HG03135 (cell line): ENCODE measurements at regions not wholly inside any gene's neighbourhood (a gene's known extent, or its start where the extent isn't known, plus 50 kb on each side); places are given as distances from the start of the nearest gene placed in this dataset.
"Not testable (repeated sequence)": the region's sequence is repeated elsewhere in the genome, so short reads cannot be mapped to it uniquely, and the experiment has no call there.

ENCODE experiments used
- ATAC-seq: cut with Tn5 transposase; IDR thresholded peaks from one replicate; pipeline ENCODE4 v1.9.1; 2021; ENCODE audit warnings: mild to moderate bottlenecking, moderate library complexity; ENCODE audit not compliant: unreplicated experiment

DNA sequence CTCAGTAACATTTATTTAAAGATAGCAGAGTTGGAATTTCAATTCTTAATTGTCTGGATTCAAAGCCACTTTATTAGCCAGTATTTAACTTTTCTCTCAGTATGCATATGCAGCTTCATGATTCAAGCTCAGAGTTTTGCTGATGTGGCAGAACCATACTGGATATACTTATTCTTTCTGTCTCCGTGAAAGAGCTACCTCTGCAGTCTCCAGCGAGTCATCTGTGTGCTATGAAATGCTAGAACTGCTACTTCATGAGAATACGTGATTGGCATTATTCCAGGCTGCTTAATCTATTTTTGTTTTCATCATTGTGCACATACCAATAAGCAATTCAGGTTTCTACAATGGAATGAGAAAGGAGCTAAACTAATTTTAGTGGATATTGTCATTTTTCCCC, 743.7 kb downstream of the C4orf33 start:
- no peak for ATAC-seq

DNA sequence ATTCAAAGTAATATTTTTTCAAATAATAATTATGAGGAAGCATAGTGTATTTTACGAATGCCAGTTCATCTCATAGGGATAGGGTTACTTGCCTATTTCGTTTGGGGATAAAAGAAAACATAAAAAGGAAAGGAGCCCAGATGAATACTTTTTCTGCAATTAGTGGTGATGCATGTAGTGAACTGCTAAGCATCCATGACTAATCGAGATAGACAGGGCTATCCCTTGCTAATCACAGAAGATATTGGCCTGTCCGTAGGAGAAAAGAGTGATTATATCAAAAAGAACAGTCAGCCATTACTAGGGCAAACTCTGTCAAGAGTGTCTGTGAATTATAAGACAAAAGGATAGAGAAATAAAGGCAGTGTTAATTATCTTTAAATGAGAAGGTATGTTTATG, 746.1 kb downstream of the C4orf33 start:
- ATAC-seq, result no peak

DNA sequence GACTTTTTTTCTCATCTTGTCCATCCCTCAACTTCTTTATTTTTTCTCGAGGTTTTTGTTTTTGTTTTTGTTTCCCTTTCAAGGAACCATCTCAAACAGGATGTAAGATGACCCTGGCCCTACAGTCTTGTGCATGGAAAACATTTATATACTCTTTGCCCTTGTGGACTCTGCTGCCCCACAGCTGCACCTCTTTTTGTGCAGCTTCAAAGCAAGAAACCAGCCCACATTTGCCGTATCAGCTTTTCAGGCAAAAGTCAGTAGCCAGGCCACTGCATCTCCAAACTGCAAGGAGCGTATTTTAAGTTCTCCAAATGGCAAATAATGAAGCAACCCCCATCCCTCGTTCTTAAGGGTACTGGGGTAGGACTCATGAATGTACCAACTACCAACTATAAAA, 756.5 kb downstream of the C4orf33 start:
- no peak for ATAC-seq

DNA sequence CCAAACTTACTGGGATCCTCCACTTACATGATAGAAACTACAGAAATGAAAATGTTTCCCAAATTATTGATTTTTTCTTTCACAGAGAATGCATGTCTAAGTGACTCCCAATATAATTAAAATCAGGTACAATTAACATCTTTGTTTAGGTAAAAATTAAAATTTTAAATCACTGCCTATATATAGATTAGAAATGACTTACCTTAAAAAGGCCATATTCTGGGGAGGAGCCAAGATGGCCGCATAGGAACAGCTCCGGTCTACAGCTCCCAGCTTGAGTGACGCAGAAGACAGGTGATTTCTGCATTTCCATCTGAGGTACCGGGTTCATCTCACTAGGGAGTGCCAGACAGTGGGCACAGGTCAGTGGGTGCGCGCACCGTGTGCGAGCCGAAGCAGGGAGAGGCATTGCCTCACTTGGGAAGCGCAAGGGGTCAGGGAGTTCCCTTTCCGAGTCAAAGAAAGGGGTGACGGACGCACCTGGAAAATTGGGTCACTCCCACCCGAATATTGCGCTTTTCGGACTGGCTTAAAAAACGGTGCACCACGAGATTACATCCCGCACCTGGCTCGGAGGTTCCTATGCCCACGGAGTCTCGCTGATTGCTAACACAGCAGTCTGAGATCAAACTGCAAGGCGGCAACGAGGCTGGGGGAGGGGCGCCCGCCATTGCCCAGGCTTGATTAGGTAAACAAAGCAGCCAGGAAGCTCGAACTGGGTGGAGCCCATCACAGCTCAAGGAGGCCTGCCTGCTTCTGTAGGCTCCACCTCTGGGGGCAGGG, 757.9 kb downstream of the C4orf33 start:
- ATAC-seq, result not testable (repeated sequence)

DNA sequence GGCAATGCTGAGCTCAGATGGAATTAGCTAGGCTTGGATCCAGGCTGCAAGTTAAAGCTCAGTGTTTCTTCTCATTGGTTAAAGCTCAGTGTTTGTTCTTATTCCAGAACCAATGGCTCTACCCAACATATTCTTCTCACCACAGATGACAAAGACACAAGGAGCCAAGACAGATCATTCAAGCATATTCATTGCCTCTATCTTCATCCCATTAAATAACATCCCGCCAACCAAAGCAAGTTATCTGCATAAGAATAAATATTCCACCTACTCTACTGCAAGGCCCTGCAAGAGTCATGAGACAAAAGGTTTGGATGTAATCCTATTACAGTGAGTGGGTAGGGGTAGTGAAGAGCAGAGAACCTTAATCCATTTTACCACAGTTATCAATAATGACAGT, 766.5 kb downstream of the C4orf33 start:
- no peak for ATAC-seq

DNA sequence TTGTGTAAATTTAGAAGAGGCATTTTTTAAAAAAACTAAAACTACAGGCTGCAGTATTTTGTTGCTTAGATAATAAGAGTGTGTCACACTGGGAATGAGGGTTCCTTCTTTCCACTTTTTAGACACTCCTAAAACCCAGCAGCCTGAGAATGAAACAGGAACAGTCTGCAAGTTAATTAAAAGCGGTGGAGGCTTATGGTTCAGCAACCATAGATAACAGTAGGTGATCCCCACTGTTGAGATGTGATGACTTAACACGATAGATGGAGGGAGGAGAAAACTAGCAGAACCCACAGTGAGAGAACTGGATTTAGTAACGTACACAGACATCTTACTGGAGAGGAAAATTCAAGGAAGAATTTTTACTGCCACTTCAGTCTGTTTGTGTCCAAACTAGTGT, 767.3 kb downstream of the C4orf33 start:
- ATAC-seq, result no peak

DNA sequence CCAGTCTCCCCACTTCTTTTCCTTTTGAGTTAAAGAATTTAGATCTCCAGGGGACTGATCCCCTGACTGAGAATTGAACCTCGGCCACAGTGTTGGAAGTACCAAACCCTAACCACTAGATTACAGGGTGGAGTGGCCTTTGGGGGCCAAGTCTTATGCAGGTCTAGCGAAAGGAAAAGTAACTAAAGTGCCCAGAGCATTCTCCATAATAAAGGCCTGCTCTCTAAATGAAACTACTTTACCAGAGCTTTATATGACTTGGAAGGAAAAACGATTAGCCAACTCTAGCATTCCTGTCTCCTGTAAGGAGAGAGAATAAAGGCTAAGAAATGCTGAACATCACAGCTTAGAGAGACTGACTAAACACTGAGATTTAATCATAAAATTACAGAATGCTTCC, 788.0 kb downstream of the C4orf33 start:
- ATAC-seq, result no peak

DNA sequence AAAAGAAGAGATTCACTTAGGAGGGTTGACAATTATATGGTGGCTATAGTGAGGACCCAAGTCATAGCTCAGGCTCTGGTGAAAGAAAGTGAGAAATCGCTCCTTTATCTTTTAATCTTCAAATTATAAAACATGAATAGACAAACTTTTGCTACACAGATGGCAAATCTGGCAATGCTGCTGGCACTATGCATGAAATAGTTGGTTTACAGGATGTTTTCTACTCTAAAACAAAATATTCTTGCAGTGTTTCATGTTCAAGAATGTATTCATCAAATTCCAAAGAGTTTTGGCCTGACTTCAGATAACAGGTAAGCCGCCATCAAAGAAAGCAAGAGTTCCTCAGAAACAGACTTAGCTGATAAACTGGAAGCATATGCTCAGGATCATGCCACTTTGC, 801.2 kb downstream of the C4orf33 start:
- no peak for ATAC-seq

DNA sequence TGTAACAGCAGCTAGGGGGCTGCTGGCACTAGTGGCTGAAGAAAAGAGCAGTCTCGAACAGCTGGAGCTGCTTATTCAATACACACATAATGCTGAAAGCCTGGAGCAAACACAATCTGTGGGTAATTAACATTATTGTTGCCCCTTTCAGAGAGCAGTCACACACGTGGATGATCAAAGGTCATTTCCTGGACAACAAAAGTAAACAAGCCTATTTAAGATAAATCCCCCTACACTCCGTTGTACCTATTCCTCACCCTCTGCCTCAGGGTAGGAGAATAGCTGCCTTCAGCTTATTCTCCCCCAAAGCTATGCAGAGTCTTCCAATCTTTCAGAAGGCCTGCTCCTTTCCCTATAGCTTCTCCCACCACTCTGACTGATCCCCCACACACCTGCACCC, 803.9 kb downstream of the C4orf33 start:
- no peak for ATAC-seq

DNA sequence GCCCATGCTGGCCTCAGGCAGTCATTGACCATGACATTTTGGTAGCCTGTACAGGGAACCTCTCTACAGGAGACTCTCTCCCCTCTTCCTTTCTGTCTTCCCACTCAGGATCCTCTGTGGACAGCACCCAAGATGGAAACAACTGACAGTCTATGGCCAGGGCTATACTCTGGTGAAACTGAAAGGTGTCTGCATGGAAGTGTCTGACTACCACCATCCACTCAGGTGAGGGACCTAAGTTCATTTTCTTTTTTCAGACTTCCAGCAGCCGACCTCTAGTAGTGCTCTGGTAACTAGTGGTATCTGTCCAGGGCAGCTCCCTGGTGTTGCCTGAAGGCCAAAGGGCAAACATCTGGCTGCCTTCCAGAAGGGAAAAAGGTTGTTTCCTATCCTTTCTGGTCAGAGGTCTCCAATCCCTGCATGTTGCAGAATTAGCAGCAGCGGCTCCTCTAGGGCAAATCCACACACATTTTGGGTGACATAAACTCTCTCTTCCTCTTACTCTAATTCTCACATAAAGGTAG, 804.5 kb downstream of the C4orf33 start:
- no peak for ATAC-seq

DNA sequence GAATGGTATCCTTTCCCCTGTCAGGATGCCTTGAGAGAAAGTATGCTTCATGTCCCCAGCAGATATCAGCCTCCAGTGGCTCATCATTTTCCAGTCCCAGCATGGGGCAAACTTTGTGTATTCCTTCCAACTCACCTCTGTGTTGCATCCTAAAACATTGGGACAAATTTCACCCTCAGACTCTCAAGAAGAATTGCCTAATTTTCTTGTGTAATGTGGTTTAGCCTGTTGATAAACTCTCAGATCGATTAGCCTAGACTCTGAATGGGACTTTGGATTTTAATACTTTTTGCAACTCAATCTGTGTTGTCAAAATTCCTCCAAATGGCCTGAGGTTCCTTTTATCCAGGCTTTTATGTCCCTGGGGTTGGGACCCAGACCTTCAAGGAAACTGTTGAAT, 805.3 kb downstream of the C4orf33 start:
- no peak for ATAC-seq

DNA sequence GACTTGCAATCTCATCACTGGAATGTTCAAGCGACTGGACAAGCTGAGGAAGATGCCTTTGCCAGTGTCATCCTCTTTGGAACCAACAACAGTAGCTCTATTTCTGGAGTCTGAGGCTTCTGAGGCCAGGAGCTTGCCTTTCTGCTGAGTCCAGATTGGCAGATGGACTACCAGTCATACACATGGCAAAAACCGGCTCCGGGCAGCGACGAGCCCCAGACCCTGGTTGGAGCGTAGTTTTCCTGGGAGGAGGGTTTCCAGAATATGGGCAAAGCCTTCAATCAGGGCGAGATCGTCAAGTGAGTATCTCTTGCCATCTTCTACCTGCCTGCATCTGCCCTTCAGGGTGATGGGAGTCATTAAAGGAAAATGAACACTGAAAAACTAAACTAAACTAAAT, 807.9 kb downstream of the C4orf33 start:
- no peak for ATAC-seq

DNA sequence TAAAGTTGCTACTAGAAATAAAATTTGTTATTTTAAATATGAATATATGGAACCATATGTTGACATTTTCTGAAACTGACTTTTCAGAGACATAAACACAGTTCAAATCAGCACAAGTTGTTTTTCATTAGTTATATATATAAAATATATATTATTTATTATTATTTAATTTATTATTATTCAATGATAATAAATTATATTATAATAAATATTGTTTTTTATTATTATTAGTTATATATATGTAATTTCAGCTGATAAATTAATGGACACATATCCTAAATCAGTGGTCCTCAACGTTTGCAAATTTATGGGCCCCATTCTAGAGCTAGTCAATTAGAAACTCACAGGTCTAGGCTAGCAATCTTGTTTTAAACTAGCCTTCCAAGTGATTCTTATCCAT, 809.3 kb downstream of the C4orf33 start:
- no peak for ATAC-seq

DNA sequence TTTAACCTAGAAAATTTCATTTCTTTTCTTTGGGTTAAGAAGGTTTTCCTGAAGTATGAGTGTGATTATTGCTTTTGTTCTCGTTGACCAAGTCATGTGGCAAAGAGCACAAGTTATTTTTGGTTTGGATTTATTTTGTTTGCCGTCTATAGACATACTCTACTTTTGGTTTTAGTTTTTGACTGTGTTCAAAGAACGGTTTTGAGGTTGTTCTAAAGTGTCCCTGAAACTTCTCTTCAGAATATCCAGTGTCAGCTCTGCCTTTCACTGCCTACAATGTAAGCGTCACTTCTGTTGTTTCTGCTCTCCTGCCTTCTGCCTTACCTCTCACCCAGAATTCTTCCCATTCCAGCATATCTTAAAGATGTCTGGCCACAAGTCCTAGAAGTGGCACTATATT, 812.2 kb downstream of the C4orf33 start:
- ATAC-seq, result no peak

DNA sequence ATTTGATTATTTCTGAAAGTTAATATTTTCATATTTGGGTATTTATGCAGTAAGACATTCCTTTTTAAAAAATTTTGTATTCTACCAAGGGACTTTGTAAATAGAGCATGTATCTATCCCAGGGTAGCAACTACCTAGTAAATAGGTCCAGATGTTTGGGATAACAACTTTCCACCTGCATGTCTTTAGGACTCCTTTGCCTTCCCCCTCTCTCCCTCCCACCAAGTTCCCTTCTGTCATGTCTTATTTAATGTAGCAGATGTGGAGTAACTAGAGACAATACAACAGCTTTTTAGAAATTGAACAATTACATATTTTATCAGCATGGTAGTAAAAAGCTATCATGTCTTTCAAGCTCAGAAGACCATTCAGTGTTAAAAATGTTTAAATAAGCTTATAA, 821.0 kb downstream of the C4orf33 start:
- no peak for ATAC-seq

DNA sequence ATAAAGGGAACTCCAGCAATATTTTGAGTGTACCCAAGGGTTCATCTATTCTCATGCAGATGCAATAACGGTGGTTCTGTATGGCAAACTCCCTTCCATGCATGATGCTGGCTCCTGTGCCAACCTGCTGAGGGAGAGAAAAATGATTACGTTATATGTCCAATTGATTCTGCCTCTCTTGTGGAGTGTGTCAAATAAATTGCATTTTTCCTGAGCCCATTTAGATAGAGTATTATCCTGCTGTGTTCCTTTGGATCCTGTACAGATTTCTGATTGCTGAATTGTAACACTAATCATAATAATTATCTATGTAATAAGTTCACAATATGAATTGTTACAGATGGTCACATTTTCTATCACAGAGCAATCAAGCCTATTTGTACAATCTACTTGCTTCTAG, 821.7 kb downstream of the C4orf33 start:
- ATAC-seq, result no peak

DNA sequence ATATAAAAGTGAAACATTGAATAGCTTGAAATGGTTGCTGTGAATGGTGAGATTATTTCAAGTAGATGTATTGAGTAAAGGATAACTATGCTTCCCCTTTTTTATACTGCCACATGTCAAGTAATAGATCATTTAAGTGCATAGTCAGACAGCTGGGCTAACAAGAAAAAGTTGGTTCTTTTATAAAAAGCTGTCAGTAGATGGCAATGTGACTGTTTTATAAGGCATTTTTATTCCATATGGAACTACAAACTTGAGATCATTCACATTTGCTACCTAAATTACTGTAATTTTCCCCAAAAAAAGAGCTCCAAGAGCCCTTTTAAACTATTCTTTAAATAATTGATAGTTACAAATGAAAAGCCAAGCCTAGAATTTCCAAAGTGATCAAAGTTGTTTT, 831.0 kb downstream of the C4orf33 start:
- ATAC-seq, result no peak

DNA sequence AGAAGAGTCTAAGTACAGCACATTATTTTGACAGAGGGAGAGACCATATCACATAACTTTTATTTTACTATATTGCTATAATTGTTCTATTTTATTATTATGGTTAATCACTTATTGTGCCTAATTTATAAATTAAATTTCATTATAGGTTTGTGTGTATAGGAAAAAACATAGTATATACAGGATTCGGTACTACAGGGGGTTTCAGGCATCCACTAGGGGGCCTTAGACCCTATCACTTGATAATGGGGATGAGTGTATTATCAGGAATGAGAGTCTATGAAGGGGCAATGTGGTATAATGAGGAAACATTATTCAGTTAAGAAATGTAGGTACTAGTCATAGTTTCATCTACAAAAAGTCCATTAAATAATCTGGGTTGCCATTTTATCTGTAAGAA, 833.1 kb downstream of the C4orf33 start:
- ATAC-seq, result no peak

DNA sequence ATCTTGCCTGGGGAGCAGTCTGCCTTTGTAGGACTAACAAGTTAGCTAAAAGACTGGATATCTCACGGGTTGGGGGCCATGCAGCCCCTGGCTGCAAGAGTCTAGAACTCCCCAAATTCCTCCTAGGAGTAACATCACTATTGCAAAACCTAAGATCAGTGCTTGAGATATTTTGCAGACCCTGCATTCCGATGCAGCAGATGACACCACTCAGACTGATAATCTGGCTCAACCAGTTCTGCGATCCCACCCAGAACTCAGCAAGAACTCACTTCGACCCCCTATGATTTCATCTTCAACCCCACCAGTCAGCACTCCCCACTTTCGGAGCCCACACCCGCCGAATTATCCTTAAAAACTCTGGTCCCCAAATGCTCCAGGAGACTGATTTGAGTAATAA, 834.0 kb downstream of the C4orf33 start:
- ATAC-seq, result no peak

DNA sequence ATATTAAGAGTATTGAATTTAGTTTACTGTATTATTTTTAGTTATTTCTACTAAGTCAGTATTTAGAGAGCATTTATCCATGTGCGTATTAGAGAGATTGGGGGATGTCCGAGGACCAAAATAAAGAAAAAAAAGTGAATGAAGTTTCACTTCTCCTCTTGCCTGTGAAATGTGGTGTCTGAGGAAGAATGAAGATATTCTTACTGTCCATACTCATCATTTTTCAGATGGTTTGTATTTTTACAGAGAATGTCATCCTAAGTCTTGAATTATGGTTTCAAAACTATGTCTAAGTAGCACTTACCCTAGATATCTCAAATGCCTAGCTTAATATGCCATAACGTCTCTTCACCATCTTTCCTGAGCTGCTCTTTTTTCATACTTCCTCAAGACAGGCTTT, 854.3 kb downstream of the C4orf33 start:
- ATAC-seq, result no peak

DNA sequence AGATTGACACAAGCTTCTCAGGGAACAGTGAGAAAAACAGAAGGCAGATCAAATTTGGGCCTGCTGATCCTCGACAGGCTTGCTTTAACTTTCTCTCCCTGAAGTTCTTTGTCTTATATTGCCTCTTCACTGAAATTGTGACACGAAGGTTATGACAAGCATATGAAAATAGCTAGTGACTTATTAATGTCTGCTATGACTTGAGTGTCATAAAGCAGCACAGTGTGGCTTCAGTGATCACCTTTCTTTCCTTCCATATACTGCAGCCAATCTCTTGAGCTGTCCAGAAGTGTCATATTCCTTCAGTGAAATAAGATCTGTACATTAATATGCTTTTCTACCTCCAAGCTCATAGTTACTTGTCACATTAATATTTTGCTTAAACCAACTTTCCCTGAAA, 870.2 kb downstream of the C4orf33 start:
- ATAC-seq, result no peak

DNA sequence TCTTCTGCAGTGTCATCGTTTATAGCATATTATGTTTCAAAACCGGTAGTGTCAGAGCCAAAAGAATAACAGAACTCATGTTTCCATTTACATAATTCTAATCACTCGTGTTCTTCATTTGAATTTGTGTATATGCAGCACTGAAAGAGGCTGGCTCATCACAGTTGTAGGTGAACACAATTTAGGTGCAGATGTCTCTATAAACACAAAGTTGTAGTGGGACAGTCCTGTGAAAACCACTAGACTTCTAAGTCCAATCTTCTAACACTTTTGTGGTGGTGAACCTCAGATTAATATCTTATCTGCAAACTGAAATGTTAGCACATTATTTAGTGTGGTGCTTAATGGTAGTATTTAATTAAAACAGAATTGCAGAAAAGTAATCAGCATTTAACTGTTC, 872.4 kb downstream of the C4orf33 start:
- ATAC-seq, result no peak

DNA sequence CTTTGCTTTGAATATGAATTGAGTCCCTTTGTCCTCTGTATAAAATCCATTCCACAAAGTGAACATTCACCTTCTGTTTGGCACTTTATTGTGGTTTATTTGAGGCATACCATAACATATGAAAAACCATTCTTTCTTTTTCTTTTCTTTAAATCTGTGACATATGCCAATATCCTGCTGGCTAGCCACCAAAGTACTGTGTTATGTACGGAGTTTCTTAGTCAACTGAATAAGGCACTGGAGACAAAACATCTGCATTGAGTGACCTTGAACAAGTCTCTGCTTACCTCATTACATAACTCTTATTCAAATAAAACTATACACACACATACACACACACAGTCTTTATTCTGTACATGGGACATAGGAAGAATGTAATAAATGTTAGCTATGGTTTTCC, 872.8 kb downstream of the C4orf33 start:
- ATAC-seq, result no peak
